GM13977 (cell line): ENCODE measurements at regions not wholly inside any gene's neighbourhood (a gene's known extent, or its start where the extent isn't known, plus 50 kb on each side); places are given as distances from the start of the nearest gene placed in this dataset.

ENCODE experiments used
- DNase-seq: peaks from one replicate; pipeline ENCODE4 v3.0.0; 2012; ENCODE audit warnings: low spot score
- in situ Hi-C: fragments of 300-500 bp; cut with MboI; formaldehyde crosslinking; loops from one replicate; pipeline ENCODE4 v1.12.0; 2022; ENCODE audit warnings: low sequenced_read_pairs, low pct_unique_long_range_greater_than_20kb, mixed read lengths, inconsistent platforms; ENCODE audit not compliant: unreplicated experiment
- TF ChIP-seq, protein P1 (sequence below): IDR thresholded peaks from 2 replicates; pipeline ENCODE4 v1.5.1; 2012; ENCODE audit warnings: mild to moderate bottlenecking, control low read depth; ENCODE audit not compliant: insufficient read depth; ENCODE audit errors: extremely low read depth, missing control alignments

DNA sequence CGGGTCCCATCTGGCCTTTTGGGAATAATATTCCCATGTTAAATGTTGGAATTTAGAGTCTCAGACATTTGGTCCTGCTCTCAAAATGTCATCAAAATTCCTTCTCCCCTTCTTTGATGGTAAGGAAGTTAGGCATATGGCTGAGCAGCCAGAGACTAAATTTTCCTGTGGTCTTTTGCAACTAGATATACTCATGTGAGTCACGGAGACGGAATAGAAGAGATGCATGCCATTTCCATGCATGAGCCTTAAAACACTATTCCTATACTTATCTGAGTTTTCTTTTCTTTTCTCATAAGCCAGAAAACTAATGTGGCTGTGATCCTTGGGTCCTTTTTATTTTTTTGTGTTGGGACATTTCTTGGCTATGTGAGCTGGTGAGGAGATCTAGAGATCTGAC lies 105.3 kb downstream of the NR2F2 start:
- TF ChIP-seq, protein P1, sequence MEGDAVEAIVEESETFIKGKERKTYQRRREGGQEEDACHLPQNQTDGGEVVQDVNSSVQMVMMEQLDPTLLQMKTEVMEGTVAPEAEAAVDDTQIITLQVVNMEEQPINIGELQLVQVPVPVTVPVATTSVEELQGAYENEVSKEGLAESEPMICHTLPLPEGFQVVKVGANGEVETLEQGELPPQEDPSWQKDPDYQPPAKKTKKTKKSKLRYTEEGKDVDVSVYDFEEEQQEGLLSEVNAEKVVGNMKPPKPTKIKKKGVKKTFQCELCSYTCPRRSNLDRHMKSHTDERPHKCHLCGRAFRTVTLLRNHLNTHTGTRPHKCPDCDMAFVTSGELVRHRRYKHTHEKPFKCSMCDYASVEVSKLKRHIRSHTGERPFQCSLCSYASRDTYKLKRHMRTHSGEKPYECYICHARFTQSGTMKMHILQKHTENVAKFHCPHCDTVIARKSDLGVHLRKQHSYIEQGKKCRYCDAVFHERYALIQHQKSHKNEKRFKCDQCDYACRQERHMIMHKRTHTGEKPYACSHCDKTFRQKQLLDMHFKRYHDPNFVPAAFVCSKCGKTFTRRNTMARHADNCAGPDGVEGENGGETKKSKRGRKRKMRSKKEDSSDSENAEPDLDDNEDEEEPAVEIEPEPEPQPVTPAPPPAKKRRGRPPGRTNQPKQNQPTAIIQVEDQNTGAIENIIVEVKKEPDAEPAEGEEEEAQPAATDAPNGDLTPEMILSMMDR, result no peak
- DNase-seq, result no peak
- in situ Hi-C loops, result no loop called here

DNA sequence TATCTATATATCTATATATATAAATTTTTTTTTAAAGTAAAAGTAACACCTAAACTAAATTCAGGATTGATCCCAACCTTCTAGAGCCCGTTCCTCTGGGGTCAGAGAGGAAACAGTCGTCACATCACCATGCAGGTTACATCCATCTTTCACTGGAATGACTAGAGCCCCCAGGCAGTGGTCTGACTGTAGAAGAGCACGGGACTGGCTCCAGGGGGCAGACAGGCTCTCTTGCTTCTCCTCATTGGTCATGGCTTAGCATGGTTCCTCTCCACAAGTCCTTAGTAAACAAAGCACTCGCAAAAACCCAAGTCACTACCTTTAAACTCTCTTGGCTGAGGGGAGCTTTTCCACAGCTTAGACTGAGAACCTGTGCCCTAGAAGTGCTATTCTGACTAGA lies 110.5 kb downstream of the NR2F2 start:
- no peak for DNase-seq
- in situ Hi-C loops, result no loop called here
- TF ChIP-seq, protein P1, result no peak

DNA sequence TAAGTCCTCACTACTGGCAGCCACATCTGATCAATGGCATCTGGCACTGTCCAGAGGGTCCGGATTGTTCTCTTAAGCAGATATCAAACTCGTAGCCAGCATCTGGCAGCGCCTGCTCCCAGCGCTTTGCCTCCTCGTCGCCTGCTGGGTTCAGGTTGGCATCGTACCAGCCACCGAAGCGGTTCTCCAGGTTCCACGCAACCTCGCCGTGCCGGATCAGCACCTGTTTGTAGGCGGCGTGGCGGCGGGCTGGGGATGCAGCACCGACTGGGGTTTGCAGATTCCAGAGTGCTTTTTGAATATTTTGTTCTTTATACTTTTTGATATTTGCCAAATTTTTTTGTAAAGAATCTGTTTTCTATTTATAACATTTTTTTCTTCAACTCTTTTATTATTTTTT lies 111.6 kb downstream of the NR2F2 start:
- TF ChIP-seq, protein P1, result no peak
- no peak for DNase-seq
- in situ Hi-C loops, result no loop called here

DNA sequence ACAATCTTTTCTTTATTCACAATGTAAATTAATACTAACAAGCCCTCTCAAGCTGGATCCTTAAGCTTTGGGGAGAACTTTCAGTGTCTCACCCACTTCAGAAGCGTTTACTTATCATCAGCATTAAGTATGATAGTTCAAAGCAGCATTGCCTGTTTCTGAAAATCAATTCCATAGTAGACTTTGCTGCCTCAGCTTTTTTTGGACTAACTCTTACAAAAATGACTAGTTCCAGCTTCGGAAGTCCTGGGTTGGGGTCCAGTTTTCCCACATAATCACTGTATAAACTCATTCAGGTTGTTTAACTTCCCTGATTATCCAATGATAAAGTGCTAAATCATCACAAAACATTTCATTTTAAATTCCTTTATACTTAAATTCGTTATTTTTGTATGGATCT lies 114.4 kb downstream of the NR2F2 start:
- TF ChIP-seq, protein P1, result no peak
- no peak for DNase-seq
- in situ Hi-C loops, result no loop called here

DNA sequence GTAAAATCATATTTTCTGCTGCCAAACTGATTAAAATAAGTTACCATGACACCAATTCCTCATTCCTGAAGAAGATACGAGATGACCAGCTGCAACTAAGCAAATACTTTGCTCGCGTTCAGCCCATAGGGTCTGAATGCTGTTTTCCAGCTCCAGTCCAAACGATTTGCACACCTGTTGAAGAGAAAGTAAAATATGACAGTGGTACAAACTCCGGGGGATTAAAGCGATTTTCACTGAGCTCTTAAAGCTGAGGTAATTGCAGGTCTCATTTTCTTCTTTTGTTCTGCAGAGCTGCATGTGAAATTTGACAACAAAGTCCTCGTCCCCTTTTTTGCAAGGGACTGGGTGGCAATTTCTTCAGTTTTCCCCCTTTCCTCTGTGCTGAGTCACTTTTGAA lies 118.4 kb downstream of the NR2F2 start:
- in situ Hi-C loops, result no loop called here
- TF ChIP-seq, protein P1, result no peak
- no peak for DNase-seq

DNA sequence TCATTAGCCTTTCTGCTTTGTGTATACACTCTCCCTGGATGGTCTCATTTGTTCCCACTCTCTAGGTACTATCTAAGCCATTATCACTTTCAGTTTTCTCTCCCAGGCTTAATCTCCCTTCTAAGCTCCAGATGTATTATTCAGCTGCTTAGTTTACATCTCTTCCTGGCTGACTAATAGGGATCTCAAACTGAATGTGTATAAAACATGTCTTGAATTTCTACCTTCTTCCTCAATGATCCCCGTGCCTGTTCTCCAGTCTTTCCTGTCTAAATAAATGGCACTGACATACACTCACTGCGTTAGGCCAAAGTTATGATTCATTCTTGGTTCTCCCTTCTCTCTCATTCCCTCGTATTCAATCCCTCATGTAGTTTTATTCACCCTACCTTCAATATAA lies 127.3 kb downstream of the NR2F2 start:
- in situ Hi-C loops, result no loop called here
- DNase-seq, result no peak
- TF ChIP-seq, protein P1, result no peak

DNA sequence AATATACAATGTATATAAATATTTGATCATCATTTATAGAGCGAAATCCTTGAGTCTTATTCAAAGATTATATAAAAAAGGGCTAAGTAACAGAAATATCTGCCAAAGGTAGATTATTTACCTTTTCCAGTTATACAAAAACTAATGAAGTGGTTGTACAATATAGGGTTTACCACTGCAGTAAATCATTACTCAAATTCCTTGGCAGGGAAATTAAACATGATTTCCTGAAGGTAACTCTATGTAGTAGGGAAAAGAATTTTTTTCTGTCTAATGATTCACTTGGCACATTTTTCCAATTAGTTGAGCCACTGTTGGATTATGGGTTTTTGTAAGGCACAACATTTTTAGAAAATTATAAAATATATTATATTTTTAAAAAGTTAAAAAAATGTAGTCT lies 129.6 kb downstream of the NR2F2 start:
- in situ Hi-C loops, result no loop called here
- TF ChIP-seq, protein P1, result no peak
- no peak for DNase-seq
